ENCODE measurements at regions not wholly inside any gene's neighbourhood (a gene's known extent, or its start where the extent isn't known, plus 50 kb on each side); places are given as distances from the start of the nearest gene placed in this dataset.

- H3K36me3 ChIP-seq (ENCODE audit: control insufficient read depth in 1 of 2, insufficient read depth in 2 of 2, low read length in 2 of 2), result no peaks in the 10 kb centered on the region
- ATAC-seq, result no peak
- H3K4me2 ChIP-seq (ENCODE audit: low read length), result no peak overlapping the region
- BruUV-seq (replicated peaks), result no TSS peak
- no peak overlapping the region for H2AFZ ChIP-seq (ENCODE audit: low read depth, low read length, poor library complexity, severe bottlenecking)
- intact Hi-C loops (cut with micrococcal nuclease), result no loop called here
- CTCF ChIA-PET, result no interaction called here
- H4K20me1 ChIP-seq (ENCODE audit: insufficient read depth), result no peaks in the 10 kb centered on the region
- H3K9ac ChIP-seq (ENCODE audit: low read length), result no peak overlapping the region
- no peaks in the 10 kb centered on the region for H3K27me3 ChIP-seq (ENCODE audit: insufficient read depth, low read length)
- RAD21 ChIA-PET (ENCODE audit: low non-redundant PET in 1 of 2, low total read pairs in 2 of 2, uncharacterized antibody in 2 of 2, unreplicated experiment in 2 of 2), result no interaction called here
- DNase-seq (ENCODE audit: low read depth, low spot score), result no peak
- H3K4me1 ChIP-seq (ENCODE audit: control insufficient read depth in 1 of 2, insufficient read depth in 2 of 2, low read length in 2 of 2), result no peaks in the 10 kb centered on the region
- POLR2A ChIA-PET, result no interaction called here
- no peaks in the 10 kb centered on the region for H3K9me3 ChIP-seq (ENCODE audit: control insufficient read depth in 1 of 2, insufficient read depth in 1 of 2, low read depth in 1 of 2, low read length in 2 of 2)
- TF ChIP-seq SIN3A (IDR thresholded peaks at IDR 0.05; ENCODE audit: low read depth), result no peak
- no peak for TF ChIP-seq ATF3 (IDR thresholded peaks at IDR 0.05)
- no peak for TF ChIP-seq POLR2AphosphoS5 (IDR thresholded peaks at IDR 0.05; ENCODE audit: low read depth, low read length)
- TF ChIP-seq EZH2 (IDR thresholded peaks at IDR 0.05), result no peak
- TF ChIP-seq TCF7L2 (IDR thresholded peaks at IDR 0.05; ENCODE audit: borderline replicate concordance, extremely low read depth, insufficient read depth, insufficient read length), result no peak
- H3K79me2 ChIP-seq (ENCODE audit: insufficient read depth, low read length), result no peaks in the 10 kb centered on the region
- no peak overlapping the region for H3K27ac ChIP-seq (ENCODE audit: low read depth, low read length)
- no peak overlapping the region for H3K4me3 ChIP-seq (replicated peaks in 1 of 2; ENCODE audit: low read depth in 1 of 2, low read length in 2 of 2)
- no peaks in the 10 kb centered on the region for H3K9me2 ChIP-seq (ENCODE audit: insufficient read depth)
Measured at GRCh38 chr6:147874322-147874721, 365.8 kb downstream of the SAMD5 start.

DNA sequence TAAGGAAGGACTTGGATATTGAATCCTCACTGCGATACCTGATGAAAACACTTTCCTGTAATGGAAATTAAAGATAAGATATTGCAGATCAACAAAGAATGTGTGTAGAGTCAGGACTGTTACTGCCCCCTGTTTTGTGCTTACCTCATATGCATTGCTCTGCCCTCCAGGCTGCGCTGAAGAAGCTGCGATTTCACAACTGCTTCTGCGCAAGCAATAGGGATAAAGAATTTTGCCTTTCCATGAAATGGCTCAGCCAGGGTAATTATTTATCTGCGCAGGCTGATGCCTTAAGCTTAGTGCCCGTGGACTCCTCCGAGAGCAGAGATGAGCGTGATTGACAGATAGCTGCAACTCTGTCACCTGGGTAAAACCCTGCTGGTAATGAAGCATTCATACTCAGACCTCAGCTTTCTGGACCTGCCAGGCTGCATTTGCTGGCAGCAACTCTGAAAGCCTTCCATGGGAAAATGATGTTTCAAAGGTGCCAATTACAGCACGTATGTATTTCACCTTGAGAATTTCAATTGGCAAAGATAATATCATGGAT, 370.6 kb downstream of the SAMD5 start:
- Histone ChIP-seq H2AFZ (ENCODE audit: low read depth, low read length, poor library complexity, severe bottlenecking) (no peak overlapping the region), H3K9me2 (ENCODE audit: insufficient read depth) (no peaks in the 10 kb centered on the region), H3K4me2 (ENCODE audit: low read length) (no peak overlapping the region), H3K9me3 (ENCODE audit: control insufficient read depth in 1 of 2, insufficient read depth in 1 of 2, low read depth in 1 of 2, low read length in 2 of 2) (no peaks in the 10 kb centered on the region), H3K27me3 (ENCODE audit: insufficient read depth, low read length) (no peaks in the 10 kb centered on the region), H3K36me3 (ENCODE audit: control insufficient read depth in 1 of 2, insufficient read depth in 2 of 2, low read length in 2 of 2) (no peaks in the 10 kb centered on the region), H3K4me3 (replicated peaks in 1 of 2; ENCODE audit: low read depth in 1 of 2, low read length in 2 of 2) (no peak overlapping the region), H3K27ac (ENCODE audit: low read depth, low read length) (no peak overlapping the region), H4K20me1 (ENCODE audit: insufficient read depth) (no peaks in the 10 kb centered on the region), H3K9ac (ENCODE audit: low read length) (no peak overlapping the region), H3K4me1 (ENCODE audit: control insufficient read depth in 1 of 2, insufficient read depth in 2 of 2, low read length in 2 of 2) (no peaks in the 10 kb centered on the region), H3K79me2 (ENCODE audit: insufficient read depth, low read length) (no peaks in the 10 kb centered on the region)
- ChIA-PET CTCF (no interaction called here), RAD21 (ENCODE audit: low non-redundant PET in 1 of 2, low total read pairs in 2 of 2, uncharacterized antibody in 2 of 2, unreplicated experiment in 2 of 2) (no interaction called here), POLR2A (no interaction called here)
- TF ChIP-seq SP1 (IDR thresholded peaks at IDR 0.05; ENCODE audit: low read depth), result no peak
- intact Hi-C loops (cut with micrococcal nuclease), result no loop called here
- no TSS peak for BruUV-seq (replicated peaks)
- ATAC-seq (no peak), DNase-seq (ENCODE audit: low read depth, low spot score) (no peak)
